ENCODE measurements at regions not wholly inside any gene's neighbourhood (a gene's known extent, or its start where the extent isn't known, plus 50 kb on each side); places are given as distances from the start of the nearest gene placed in this dataset.

GRCh38 chr12:90304231-90304630, 595.6 kb upstream of the ATP2B1 start:
- no peak overlapping the region for H3K9ac ChIP-seq (ENCODE audit: low read length)
- no peaks in the 10 kb centered on the region for H3F3A ChIP-seq (ENCODE audit: insufficient read depth)
- no peaks in the 10 kb centered on the region for H3K9me3 ChIP-seq (ENCODE audit: insufficient read depth, low read length)
- no peaks in the 10 kb centered on the region for H3K79me2 ChIP-seq (ENCODE audit: insufficient read depth, low read length)
- no peaks in the 10 kb centered on the region for H4K20me1 ChIP-seq (ENCODE audit: low read depth, low read length)
- H3K4me2 ChIP-seq (ENCODE audit: low read depth, low read length, poor library complexity, severe bottlenecking): no peak overlapping the region
- H3K4me3 ChIP-seq (ENCODE audit: insufficient read depth, low read length, poor library complexity, severe bottlenecking): no peak overlapping the region
- H3K27me3 ChIP-seq (ENCODE audit: low read length): no peaks in the 10 kb centered on the region
- H3K36me3 ChIP-seq (ENCODE audit: low read length): no peaks in the 10 kb centered on the region
- H3K9me2 ChIP-seq (replicated peaks; ENCODE audit: insufficient read depth, low read length): no peaks in the 10 kb centered on the region
- no peak overlapping the region for H3K27ac ChIP-seq (ENCODE audit: low read depth, low read length)
- H2AFZ ChIP-seq (ENCODE audit: low read depth, low read length, severe bottlenecking): no peak overlapping the region
- TF ChIP-seq CTCF (IDR thresholded peaks at IDR 0.05; ENCODE audit: insufficient read depth, low read length, poor library complexity, severe bottlenecking) (no peak), EZH2phosphoT487 (conservative IDR thresholded peaks at IDR 0.05; ENCODE audit: low read length) (no peak)

- TF ChIP-seq EZH2phosphoT487 (conservative IDR thresholded peaks at IDR 0.05; ENCODE audit: low read length) (no peak), CTCF (IDR thresholded peaks at IDR 0.05; ENCODE audit: insufficient read depth, low read length, poor library complexity, severe bottlenecking) (no peak)
- Histone ChIP-seq H3F3A (ENCODE audit: insufficient read depth) (no peaks in the 10 kb centered on the region), H3K36me3 (ENCODE audit: low read length) (no peaks in the 10 kb centered on the region), H3K9me3 (ENCODE audit: insufficient read depth, low read length) (no peaks in the 10 kb centered on the region), H3K27ac (ENCODE audit: low read depth, low read length) (no peak overlapping the region), H3K9ac (ENCODE audit: low read length) (no peak overlapping the region), H3K79me2 (ENCODE audit: insufficient read depth, low read length) (no peaks in the 10 kb centered on the region), H3K27me3 (ENCODE audit: low read length) (no peaks in the 10 kb centered on the region), H2AFZ (ENCODE audit: low read depth, low read length, severe bottlenecking) (no peak overlapping the region), H4K20me1 (ENCODE audit: low read depth, low read length) (no peaks in the 10 kb centered on the region), H3K4me2 (ENCODE audit: low read depth, low read length, poor library complexity, severe bottlenecking) (no peak overlapping the region), H3K9me2 (replicated peaks; ENCODE audit: insufficient read depth, low read length) (no peaks in the 10 kb centered on the region), H3K4me3 (ENCODE audit: insufficient read depth, low read length, poor library complexity, severe bottlenecking) (no peak overlapping the region)
Measured at GRCh38 chr12:90303771-90304170, 595.1 kb upstream of the ATP2B1 start.

- no peaks in the 10 kb centered on the region for H3K9me2 ChIP-seq (replicated peaks; ENCODE audit: insufficient read depth, low read length)
- no peaks in the 10 kb centered on the region for H3K36me3 ChIP-seq (ENCODE audit: low read length)
- H3K27me3 ChIP-seq (ENCODE audit: low read length): no peaks in the 10 kb centered on the region
- H3F3A ChIP-seq (ENCODE audit: insufficient read depth): no peaks in the 10 kb centered on the region
- no peak overlapping the region for H2AFZ ChIP-seq (ENCODE audit: low read depth, low read length, severe bottlenecking)
- TF ChIP-seq EZH2phosphoT487 (conservative IDR thresholded peaks at IDR 0.05; ENCODE audit: low read length) (no peak), CTCF (IDR thresholded peaks at IDR 0.05; ENCODE audit: insufficient read depth, low read length, poor library complexity, severe bottlenecking) (no peak)
- H3K4me2 ChIP-seq (ENCODE audit: low read depth, low read length, poor library complexity, severe bottlenecking): no peak overlapping the region
- H3K9me3 ChIP-seq (ENCODE audit: insufficient read depth, low read length): no peaks in the 10 kb centered on the region
- no peaks in the 10 kb centered on the region for H3K79me2 ChIP-seq (ENCODE audit: insufficient read depth, low read length)
- H3K4me3 ChIP-seq (ENCODE audit: insufficient read depth, low read length, poor library complexity, severe bottlenecking): no peak overlapping the region
- no peak overlapping the region for H3K9ac ChIP-seq (ENCODE audit: low read length)
- no peak overlapping the region for H3K27ac ChIP-seq (ENCODE audit: low read depth, low read length)
- H4K20me1 ChIP-seq (ENCODE audit: low read depth, low read length): no peaks in the 10 kb centered on the region
Measured at GRCh38 chr12:90301561-90302133, 593.0 kb upstream of the ATP2B1 start.
